NCI-H1930 (cell line): ENCODE measurements at regions not wholly inside any gene's neighbourhood (a gene's known extent, or its start where the extent isn't known, plus 50 kb on each side); places are given as distances from the start of the nearest gene placed in this dataset.

Experiments used
- DNase-seq, 2 experiments: peaks; one replicate each; lab custom pipeline; 2025; lab: John Stamatoyannopoulos, UW

- no peak for DNase-seq
Observed at GRCh38 chr2:119104414-119104813, 54.1 kb downstream of the C1QL2 start.

GRCh38 chr2:119102964-119103363, 55.6 kb downstream of the C1QL2 start:
- no peak for DNase-seq

- no peak for DNase-seq
Observed at GRCh38 chr2:119088416-119088815, 70.1 kb downstream of the C1QL2 start.

- DNase-seq, result no peak
Observed at GRCh38 chr2:119086327-119086726, 72.2 kb downstream of the C1QL2 start.

- DNase-seq, result no peak
Observed at GRCh38 chr2:119085613-119086012, 72.9 kb downstream of the C1QL2 start.

GRCh38 chr2:119083416-119083815, 75.1 kb downstream of the C1QL2 start:
- DNase-seq, result no peak

- no peak for DNase-seq
Observed at GRCh38 chr2:119082821-119083400, 75.6 kb downstream of the C1QL2 start.

- DNase-seq, result no peak
Observed at GRCh38 chr2:119078796-119079195, 79.8 kb downstream of the C1QL2 start.

GRCh38 chr2:119076713-119077112, 81.8 kb downstream of the C1QL2 start:
- DNase-seq, result no peak

GRCh38 chr2:119073213-119073612, 85.3 kb downstream of the C1QL2 start:
- no peak for DNase-seq

- DNase-seq, result no peak
Observed at GRCh38 chr2:119071476-119071875, 87.1 kb downstream of the C1QL2 start.

GRCh38 chr2:119069781-119070180, 88.8 kb downstream of the C1QL2 start:
- DNase-seq, result no peak

- DNase-seq, result no peak
Observed at GRCh38 chr2:119068154-119068725, 90.3 kb downstream of the C1QL2 start.

- DNase-seq, result no peak
Observed at GRCh38 chr2:119066272-119066804, 92.2 kb downstream of the C1QL2 start.

- no peak for DNase-seq
Observed at GRCh38 chr2:119065146-119065545, 93.4 kb downstream of the C1QL2 start.

- DNase-seq, result no peak
Observed at GRCh38 chr2:119064567-119064966, 94.0 kb downstream of the C1QL2 start.

- no peak for DNase-seq
Observed at GRCh38 chr2:119063177-119063576, 95.4 kb downstream of the C1QL2 start.

GRCh38 chr2:119062652-119063051, 95.9 kb downstream of the C1QL2 start:
- DNase-seq, result no peak

- no peak for DNase-seq
Observed at GRCh38 chr2:119062179-119062578, 96.4 kb downstream of the C1QL2 start.

- DNase-seq, result no peak
Observed at GRCh38 chr2:119059940-119060339, 98.6 kb downstream of the C1QL2 start.

- no peak for DNase-seq
Observed at GRCh38 chr2:119059287-119059686, 99.3 kb downstream of the C1QL2 start.

GRCh38 chr2:119053700-119054436, 104.7 kb downstream of the C1QL2 start:
- DNase-seq, result no peak

- DNase-seq, result no peak
Observed at GRCh38 chr2:119051263-119051662, 107.3 kb downstream of the C1QL2 start.
